PC-3 (cell line): ENCODE measurements at regions not wholly inside any gene's neighbourhood (a gene's known extent, or its start where the extent isn't known, plus 50 kb on each side); places are given as distances from the start of the nearest gene placed in this dataset.

Experiments
- CTCF ChIP-seq: fragments of 300-600 bp; sonication (generic); conservative IDR thresholded peaks from 2 replicates; pipeline ENCODE4 v1.5.1; 2017; ENCODE audit warnings: antibody characterized with exemption, low read depth, mild to moderate bottlenecking, low read length
- EZH2phosphoT487 ChIP-seq: fragments of 300-600 bp; sonication (generic); IDR thresholded peaks from 2 replicates; pipeline ENCODE4 v1.6.1; 2018; ENCODE audit warnings: mild to moderate bottlenecking, antibody characterized with exemption, low read length, borderline replicate concordance

- TF ChIP-seq EZH2phosphoT487, result no peak
- no peak for TF ChIP-seq CTCF
These were observed 240.5 kb upstream of the SALL3 start for GRCh38 chr18:78739115-78739514.
